GM21526 (cell line): ENCODE measurements at regions not wholly inside any gene's neighbourhood (a gene's known extent, or its start where the extent isn't known, plus 50 kb on each side); places are given as distances from the start of the nearest gene placed in this dataset.

Source experiments
- ATAC-seq: cut with Tn5 transposase; IDR thresholded peaks from one replicate; pipeline ENCODE4 v1.9.1; 2021; ENCODE audit warnings: moderate library complexity; ENCODE audit not compliant: unreplicated experiment, low FRiP score

DNA sequence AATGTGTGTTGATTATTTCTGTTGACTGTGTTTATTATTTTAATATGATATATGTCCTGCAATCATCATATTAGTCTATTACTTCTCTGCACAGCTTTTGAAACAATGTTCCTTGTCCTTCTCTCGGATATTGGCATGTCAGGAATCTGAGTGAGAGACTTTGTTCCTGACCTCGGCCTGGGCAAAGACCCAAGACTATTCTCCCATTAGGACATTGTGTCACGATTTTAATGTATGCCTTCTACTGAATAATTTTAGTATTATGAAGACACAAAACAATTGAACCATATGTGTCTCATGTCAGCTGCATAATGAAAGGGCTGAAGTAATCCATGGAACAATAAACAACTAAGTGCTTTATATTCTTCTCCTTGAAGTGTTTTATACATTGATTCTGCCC lies 580.8 kb upstream of the TENM3 start:
- ATAC-seq: no peak

DNA sequence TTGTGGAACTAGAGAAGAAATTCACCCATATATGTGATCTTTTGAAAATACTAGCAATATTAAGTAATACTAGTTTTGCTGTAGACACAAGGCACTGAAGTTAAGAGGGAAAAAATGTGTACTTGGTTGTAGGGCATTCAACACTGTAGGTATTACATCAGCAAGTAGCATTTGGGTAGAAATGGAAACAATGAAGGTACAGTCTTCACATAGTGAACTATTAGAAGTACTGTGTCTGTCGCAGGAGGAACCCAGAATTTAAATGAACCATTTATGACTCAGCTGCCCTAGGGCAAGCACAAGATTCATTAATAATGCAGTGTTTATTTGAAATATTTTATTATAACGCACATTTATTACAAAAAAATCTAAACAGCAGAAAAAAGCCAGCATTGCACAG lies 572.7 kb upstream of the TENM3 start:
- ATAC-seq: no peak

DNA sequence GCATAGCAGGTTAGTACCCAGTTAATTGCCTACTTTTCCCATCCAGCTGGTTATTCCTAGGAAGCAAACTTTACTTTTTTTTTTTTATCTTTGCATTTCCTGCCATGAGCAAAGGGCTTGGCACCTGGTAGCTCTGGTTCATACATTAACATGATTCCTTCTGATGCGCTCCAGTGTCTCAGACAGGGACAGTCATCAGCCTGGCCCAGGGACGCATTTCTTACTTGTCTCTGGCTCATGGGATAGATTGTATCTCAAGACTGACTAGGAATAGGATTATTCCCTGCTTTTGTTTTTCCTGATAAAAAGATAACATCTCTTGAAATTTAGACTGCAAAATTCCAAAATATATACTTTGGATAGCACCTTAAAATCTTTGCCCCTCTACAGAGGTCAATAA lies 571.5 kb upstream of the TENM3 start:
- ATAC-seq: no peak

DNA sequence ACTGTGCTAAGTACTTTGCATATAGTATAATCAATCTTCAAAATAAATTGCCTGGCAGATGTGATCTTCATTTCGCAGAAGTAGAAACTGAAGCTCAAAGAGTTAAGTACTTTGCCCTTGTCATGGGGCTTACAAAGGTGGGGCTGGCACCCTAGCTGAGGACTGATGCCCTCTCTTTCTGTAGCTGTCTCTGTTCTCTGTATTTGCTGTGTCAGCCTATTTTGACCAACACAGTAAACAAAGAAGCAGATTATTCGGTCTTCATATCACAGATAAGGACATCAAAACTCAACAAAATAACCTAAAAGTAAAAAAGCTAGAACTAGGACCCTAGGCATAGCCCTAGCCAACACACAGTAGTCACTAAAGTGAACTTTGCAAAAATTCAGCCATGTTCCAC lies 570.5 kb upstream of the TENM3 start:
- ATAC-seq: no peak

DNA sequence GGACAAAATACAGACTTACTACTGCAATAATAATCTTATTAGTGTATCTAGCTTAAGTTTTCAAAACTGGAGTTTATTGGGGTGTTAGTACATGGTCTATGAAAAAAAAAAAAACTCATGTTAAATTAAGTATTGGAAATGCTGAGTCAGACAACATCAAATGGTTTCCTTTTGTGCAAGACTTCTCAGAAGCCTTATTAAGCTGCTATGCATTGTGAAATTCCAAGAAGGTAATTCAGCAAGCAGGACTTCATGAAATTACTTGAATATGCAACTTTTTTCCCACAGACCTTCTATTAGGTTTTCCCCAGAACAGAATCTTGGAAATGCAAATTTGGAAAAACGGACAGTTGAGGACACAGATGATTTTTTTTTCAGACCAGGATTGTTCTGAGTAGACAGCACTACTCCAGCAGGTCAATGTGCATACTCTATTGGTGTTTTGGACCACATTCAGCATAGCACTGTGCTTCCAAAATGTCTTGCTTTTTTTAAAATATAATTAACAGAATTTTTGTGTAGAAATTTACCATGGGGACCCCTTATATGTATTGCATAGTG lies 568.8 kb upstream of the TENM3 start:
- no peak for ATAC-seq

DNA sequence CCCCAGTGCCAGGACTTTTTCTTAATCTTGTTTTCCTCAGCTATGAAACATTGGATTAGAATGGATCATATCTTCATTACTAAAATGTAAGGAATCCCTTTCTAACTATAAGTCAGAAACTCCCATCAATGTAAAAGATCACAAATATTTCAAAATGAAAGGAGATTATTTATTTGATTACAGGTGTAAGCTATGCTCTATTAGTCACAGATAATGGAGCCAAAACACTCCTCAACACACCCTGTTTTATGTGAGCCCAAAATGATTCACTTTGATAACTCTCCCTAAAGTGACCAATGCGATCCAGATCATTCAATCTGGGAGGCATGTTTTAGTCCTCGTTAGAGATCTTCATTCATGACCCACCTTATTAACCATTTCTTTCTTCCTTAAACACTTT lies 566.7 kb upstream of the TENM3 start:
- ATAC-seq: no peak

DNA sequence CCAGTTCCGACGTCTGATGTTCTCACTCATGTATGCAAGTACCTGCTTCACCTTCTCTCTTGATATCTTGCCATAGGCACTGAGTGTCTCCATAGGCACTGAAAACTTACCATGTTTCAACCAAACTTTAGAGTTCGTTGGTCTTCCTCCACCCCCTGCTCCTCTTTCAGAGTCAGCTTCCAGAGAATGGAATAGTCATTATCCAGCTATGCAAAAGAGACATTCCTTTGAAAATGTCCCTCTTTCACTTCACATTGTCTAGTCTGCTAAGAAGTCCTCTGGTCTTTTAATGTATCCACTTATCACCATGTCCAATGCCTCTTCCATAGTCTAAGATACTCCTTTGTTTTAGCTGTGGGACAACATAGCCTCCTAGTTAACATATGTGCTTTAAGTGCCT lies 566.0 kb upstream of the TENM3 start:
- ATAC-seq: no peak

DNA sequence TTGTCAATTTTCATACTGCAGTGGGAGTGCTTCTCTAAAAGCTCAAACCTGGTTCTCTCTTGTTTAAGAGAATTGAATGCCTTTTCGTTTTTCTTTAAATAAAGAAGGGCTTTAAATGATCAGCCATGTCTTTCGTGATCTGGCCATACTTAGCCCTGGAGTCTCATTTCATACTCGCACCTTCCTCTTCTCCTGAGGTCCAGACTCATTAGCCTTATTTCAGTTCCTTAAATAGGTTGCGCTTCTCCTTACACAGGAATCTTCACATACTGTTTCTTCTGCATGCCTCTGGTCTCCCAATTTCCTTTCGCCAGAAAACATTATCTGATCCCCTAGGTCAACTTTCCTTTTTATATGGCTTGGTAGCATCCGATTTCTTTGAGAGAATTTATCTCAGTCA lies 565.6 kb upstream of the TENM3 start:
- ATAC-seq: no peak

DNA sequence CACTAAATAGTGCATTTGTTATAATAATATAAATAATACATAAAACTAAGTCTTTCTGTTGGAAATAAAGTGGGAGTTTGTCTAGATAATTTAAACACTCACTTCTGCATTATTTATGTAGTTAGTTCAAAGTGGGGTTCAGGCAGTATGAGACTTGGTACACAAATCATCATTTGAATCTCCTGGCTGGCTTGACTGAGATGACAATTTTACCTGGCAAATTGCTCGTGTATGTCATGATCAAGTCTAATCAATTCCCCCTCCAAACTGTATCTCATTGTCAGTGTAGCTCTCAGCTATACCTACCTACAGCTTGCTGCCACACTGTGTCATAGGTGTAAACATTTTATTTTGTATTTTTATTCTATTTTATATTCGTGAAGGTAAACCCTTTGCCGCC lies 563.4 kb upstream of the TENM3 start:
- no peak for ATAC-seq

DNA sequence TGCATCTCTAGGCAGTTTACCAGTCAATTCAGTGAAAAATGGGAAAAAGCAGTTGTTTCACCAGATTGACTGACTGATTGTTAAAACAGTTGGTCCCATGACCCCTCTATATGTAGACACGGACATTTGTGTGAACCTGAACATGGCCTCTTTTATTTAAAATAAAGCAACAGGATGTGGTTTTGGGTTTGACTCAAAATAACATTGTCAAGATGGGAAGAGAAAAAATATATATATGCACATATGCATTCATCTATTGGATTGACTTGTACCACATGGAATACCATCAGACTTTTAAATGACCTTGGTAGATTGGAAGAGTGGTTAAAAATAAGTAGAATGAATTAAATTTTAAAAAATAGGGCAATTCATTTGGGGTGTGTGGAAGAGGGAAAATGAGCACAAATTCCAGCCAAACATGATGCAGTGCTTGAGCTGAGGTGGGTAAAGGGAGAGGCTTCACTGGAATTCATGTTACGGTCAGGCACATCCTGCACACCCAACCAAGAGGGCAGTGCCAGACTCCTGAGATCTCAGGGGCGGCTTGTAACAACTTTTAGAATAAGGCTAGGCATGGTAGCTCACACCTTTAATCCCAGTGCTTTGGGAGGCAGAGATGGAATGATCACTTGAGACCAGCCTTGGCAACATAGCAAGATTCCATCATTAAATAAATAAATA lies 560.7 kb upstream of the TENM3 start:
- ATAC-seq: no peak

DNA sequence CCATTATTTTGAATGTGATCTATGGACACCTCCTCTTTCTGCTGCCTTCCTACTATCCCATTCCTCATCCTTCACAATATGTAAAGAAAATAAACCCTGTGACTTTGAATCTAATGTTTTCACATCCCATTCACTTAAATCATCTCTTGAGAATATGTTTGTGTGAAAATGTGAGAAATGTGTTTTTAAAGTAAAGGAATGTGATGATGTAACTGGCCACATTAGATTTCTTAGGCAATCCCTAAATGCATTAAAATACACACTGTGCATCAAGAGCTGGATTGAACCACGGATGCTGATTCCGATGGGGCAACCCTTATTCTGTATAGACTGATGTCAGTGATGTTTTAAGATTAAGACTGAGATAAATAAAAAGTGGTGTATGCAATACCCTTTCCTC lies 558.9 kb upstream of the TENM3 start:
- no peak for ATAC-seq

DNA sequence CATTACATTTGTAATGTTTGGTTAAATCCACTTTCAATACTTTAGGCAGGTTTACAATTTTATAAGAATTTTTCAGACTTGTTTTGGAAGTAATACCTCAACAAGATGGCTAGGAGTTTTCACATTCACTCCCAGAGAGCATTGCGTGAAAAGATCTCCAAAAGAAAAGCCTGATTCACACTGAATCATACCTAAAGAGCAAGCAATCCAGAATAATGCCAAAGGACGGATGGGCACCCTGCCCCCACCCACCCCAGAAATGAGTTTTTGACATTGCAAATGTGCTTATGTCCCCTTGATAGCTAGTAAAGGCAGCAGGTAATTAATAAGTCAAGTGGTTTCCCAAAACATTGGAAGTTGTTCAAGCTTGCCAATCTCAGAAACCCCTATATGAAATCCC lies 557.7 kb upstream of the TENM3 start:
- no peak for ATAC-seq

DNA sequence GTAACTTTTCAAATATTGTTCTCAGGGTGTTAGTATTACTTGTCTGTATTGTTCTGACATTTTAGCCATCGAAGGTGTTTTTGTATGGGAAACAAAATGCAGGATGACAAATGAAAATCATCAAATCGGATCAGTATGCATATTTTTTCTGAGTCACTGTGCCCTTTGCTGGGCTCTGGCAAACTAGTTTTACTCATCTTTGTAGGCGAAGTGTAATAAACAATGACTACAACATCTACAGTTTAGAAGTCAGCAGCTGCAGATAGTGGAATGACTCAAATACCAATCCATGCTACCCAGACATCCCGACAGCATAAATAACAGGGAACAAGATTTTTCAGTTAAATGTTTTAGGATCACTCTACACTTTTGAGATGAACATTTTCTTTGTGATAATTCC lies 557.3 kb upstream of the TENM3 start:
- ATAC-seq: no peak

DNA sequence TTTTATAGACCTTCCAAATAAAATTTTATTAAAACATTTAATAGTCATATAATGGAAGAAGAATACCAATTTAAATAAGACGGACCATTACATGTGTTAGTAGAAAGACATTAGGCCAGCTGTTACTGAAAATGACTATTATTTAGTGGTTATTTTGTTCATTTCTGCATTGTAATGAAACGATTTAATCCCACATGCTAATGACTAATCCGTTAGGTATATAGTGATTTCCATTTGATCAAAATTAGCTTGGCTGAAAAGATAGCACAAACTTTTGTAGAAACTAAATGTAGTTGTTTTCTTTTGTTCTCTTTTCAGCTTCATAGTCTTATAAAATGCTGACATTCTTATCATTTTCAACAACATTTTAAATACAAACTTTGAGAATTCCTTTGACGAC lies 556.1 kb upstream of the TENM3 start:
- ATAC-seq: no peak

DNA sequence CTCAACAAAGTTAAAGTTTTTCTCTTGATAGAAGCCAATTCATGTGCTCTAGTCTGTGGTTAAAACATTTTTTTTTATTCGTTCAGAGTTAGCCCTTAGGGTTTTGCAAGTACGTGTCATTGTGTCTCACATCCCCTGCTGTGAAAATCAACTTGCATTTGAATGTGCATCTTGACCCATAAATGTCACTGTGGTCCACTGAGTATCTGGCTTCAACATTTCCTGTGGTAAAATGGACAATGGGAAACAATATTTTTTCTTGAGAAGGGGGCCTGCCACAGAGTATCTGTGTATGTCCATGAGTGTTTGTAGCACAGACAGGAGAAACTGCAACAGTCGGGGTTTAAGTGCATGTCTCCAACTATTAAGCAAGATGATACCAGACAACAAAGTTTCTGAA lies 554.8 kb upstream of the TENM3 start:
- ATAC-seq: no peak

DNA sequence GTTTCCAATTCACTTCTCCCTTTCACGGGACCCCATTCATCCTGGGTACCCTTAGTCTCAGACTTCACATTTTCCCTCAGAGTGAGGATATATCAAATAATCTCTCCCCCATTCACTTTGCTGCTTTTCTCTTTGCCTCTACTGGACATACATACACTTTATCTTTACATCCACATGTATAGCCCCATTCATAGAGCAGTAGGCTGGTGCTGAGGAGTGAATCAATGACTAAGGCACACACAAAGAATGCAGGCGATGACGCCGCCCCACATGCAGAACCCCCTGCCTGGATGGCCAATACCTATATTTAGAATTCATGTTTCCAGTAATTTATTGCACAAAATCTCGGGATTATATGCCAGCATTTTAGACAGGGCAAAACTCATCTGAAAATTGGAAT lies 554.3 kb upstream of the TENM3 start:
- no peak for ATAC-seq

DNA sequence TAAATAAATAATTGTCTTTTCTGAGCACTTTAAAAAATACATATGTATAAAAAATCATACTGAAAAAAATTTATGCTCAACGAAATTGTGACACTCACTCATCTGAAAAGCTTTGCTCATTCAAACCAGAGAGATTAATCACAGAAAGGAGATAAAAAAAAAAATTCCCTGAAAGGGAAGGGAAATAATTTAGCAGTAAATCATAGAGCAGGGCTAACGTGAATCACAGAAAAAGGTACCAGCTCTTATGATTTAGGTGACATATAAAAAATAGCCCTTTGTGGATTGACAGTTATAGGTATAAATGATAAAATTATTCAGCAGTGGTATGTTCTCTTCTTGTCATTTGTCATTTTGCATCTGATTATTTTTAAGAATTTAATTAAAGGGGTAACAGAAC lies 552.7 kb upstream of the TENM3 start:
- ATAC-seq: no peak

DNA sequence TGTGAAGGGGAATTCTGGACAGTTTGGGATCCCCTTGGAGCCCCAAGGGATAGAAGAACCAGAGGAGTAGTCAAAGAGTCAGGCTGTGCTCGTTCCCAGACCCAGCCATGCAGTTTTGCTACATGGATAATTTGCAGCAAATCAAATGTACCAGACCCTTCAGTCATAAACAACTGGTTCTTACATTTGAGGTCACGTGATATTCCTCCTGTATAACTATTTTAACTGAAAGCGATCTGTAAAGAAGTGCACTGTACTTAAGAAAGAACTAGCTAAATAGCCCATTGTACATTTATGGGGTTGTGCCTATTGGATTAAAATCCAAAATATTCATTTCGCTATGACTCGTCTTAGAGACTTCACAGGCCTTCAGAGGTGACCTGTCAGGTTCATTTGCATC lies 550.2 kb upstream of the TENM3 start:
- no peak for ATAC-seq

DNA sequence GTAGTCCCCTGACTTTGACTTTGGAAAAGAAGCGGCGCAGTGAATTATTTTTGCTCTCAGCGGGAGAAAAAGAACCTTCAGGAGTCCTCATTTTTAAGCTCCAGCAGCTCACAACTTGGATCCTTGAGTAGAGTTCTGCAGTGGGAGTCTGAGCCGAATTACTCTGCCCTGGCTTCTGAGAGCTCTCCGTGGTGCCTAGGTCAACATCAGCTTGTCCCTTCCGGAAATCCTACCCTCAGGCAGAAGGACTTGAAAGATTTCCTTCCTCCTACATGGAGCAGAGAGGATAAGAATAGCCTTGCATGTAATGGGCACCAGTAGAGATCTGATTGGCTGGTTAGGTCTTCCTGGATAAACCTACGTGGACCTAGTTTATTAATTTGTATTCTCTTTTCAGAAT lies 549.7 kb upstream of the TENM3 start:
- no peak for ATAC-seq

DNA sequence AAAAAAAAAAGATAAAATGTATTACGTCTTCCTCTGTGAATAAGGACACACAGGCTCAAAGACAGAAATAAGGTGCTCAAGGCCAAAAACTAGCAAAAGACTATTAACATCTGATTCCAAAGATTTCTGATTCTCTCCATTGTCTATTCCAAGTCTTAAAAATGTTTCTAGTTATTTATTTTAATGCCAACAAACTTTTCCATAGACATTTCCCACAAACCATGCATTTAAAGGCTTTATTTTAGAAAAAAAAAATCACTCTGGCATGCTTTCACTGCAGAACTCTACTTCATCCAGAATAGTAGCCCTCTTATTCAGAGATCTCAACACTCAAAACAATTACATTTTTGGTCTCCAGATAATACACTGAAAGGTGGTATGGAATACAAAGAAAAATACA lies 545.0 kb upstream of the TENM3 start:
- no peak for ATAC-seq

DNA sequence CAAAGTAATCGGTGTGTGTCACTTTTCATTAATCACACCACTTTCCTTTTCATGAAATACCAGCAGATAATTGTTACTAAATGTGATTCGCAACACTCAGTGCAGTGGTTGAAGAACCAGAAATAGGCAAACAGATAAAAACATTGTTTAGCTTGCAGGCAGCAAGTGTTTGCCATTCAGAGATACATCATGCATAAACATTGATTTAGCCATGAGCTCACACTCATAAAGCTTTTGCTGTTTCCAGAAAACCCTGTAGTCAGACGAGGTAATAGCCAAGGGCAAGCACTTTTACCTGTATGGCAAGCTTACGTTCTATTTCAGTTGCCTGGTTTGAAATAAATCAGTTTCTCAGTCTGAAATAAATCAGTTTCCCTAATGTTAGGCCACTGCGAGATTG lies 542.0 kb upstream of the TENM3 start:
- no peak for ATAC-seq

DNA sequence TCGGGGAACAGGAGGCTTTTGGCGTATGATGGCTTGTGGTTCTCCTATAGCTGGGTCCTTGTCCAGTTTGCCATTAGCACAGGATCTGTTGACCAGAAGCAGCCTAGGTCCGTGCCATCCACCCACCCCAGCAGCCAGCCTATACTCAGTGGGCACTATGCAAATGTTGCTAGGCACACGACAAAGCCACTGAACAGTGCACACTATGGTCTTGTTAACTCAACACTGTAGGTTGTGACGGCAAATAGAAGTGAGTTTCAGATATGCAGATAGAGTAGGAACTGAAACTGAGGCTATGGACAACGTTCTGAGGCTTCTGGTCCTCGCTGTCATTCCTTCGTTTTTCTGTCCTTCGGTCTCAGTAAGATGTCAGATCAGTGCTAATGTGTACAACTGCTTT lies 541.3 kb upstream of the TENM3 start:
- ATAC-seq: no peak
